ENCODE measurements at regions not wholly inside any gene's neighbourhood (a gene's known extent, or its start where the extent isn't known, plus 50 kb on each side); places are given as distances from the start of the nearest gene placed in this dataset.

GRCh38 chr14:71711125-71711524 is 221.1 kb upstream of the RGS6 start:
- TF ChIP-seq CTCF (conservative IDR thresholded peaks at IDR 0.05; ENCODE audit: low read depth, low read length) (no peak), EZH2 (IDR thresholded peaks at IDR 0.05; ENCODE audit: low read length, unreplicated experiment) (no peak), EZH2phosphoT487 (IDR thresholded peaks at IDR 0.05; ENCODE audit: borderline replicate concordance, low read length) (no peak)
